HG03521 (cell line): ENCODE measurements at regions not wholly inside any gene's neighbourhood (a gene's known extent, or its start where the extent isn't known, plus 50 kb on each side); places are given as distances from the start of the nearest gene placed in this dataset.

Experiments used
- ATAC-seq: cut with Tn5 transposase; IDR thresholded peaks from one replicate; pipeline ENCODE4 v1.9.1; 2021; ENCODE audit warnings: mild to moderate bottlenecking, moderate library complexity; ENCODE audit not compliant: unreplicated experiment

DNA sequence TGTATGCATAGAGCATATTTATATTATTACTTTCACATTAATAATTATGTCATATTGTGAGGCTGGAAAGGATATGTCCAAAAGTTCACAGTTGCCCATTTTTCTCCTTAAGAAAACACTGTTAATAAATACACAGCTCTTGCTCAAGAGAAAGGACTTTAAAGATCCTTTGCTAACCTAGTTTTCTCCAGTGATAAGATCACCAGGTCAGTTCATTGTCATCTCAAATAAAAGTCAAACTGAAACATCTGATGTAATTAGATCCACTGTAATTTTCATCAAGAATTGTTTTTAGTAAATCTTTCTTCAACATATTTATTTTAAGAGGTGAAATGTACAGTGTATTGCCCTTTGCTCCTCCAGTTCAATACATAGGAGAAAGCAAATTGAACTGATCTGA is 82.8 kb upstream of the KLHL1 start:
- no peak for ATAC-seq

DNA sequence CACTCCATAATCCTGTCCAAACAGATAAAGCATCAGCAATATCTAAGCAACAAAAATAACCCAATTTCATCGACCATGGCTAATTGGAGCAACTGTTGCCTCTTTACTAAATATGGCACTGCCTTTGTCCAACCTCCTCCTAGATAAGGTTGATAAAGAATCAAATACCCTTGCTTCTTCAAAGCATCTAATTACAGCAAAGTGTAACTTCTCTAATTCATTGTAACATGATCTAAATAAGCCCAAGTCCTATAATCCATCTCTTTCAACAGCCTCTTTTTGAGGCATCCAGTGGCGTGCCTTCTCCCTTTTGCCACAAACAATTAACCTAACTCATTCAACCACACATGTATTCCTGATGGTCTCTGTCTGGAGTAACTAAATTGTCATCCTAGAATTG is 81.7 kb upstream of the KLHL1 start:
- ATAC-seq = no peak

DNA sequence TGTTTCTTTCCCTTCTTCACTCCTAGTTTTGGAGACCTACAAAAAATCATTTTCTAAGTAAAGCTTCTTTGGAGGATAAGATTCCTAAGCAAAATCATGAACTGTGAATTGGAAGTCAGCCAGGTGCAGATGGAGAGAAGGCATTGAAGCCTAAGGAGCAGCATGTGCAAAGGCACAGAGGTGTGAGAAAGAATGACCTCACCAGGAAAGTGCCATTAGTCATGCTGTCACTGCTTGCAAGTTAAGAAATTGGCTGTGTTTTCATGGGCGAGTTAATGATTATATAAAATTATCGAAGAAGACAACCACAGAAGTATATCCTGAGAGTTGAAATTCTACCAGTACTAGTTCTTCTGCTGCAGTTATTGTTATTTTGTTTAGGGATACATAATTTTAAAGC is 80.3 kb upstream of the KLHL1 start:
- no peak for ATAC-seq

DNA sequence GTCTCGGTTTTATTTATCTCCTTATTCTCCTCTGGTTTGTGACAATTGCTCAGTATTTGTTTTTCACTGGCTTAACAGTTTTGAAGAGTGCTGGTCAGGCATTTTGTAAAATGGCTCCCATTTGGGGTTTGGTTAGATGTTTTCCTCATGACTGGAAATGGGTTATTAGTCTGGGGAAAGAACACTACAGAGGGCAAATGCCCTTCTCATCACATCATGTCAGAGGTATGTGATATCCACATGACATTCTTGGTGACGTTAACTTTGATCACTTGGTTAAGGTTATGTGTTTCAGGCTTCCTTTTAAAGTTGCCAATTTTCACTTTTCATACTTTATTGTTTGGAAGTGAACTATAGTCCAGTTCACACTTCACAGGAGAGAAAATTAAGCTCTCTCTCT is 74.8 kb upstream of the KLHL1 start:
- no peak for ATAC-seq
